Prostate gland (tissue), 2 donors: ENCODE measurements at regions not wholly inside any gene's neighbourhood (a gene's known extent, or its start where the extent isn't known, plus 50 kb on each side); places are given as distances from the start of the nearest gene placed in this dataset.

ENCODE experiments used
- POLR2A ChIP-seq: fragments of 450-650 bp; IDR thresholded peaks from one replicate; pipeline ENCODE4 v1.6.1; 2016; ENCODE audit warnings: antibody characterized with exemption, mild to moderate bottlenecking
- POLR2AphosphoS5 ChIP-seq: sonication (generic); formaldehyde crosslinking; IDR thresholded peaks from one replicate; pipeline ENCODE4 v1.6.1; 2017; ENCODE audit warnings: antibody characterized with exemption
- TF ChIP-seq, protein P1 (sequence below), 4 experiments: fragments of 200-600 bp in 2 of 4; fragments of 450-650 bp in 2 of 4; sonication (generic) in 2 of 4; IDR thresholded peaks; 1 replicate in 3 of 4; 2 replicates in 1 of 4; pipeline ENCODE4 v1.5.1; 2016 to 2019; ENCODE audit warnings: antibody characterized with exemption in 4 of 4, mild to moderate bottlenecking in 2 of 4, moderate library complexity in 2 of 4

DNA sequence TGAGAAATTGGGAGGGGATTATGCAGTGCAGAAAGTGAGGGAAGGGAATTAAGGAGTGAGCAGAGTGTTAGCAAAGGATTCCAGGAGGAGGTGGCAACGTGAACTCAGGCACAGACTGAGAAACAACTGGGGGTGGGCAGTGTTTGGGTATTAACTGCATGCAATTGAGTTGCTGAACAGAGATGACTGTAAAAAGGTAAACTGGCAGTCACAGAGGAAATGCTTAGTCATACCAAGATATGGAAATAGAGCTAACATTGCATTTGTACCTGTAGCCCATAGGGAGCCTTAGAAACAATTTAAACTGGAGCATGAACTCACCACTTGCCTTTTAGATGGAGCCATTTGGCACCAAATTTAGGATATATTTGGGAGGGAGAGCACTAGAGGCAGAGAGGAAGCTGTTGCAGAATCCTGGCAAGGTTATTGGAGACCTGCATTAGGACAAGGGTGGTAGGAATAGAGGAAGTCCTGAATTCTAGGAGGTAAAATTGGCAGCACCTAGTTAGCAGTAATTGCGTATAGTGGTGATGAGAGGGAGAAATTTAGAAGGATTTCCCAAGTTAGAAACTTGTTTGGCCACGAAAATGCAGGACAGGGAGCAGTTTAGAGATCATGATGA is 100.6 kb upstream of the FRY start:
- TF ChIP-seq, protein P1, sequence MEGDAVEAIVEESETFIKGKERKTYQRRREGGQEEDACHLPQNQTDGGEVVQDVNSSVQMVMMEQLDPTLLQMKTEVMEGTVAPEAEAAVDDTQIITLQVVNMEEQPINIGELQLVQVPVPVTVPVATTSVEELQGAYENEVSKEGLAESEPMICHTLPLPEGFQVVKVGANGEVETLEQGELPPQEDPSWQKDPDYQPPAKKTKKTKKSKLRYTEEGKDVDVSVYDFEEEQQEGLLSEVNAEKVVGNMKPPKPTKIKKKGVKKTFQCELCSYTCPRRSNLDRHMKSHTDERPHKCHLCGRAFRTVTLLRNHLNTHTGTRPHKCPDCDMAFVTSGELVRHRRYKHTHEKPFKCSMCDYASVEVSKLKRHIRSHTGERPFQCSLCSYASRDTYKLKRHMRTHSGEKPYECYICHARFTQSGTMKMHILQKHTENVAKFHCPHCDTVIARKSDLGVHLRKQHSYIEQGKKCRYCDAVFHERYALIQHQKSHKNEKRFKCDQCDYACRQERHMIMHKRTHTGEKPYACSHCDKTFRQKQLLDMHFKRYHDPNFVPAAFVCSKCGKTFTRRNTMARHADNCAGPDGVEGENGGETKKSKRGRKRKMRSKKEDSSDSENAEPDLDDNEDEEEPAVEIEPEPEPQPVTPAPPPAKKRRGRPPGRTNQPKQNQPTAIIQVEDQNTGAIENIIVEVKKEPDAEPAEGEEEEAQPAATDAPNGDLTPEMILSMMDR (IDR thresholded peaks at IDR 0.05) = no peak
- no peak for TF ChIP-seq POLR2AphosphoS5
- no peak for TF ChIP-seq POLR2A
